ENCODE measurements at regions not wholly inside any gene's neighbourhood (a gene's known extent, or its start where the extent isn't known, plus 50 kb on each side); places are given as distances from the start of the nearest gene placed in this dataset.

DNA sequence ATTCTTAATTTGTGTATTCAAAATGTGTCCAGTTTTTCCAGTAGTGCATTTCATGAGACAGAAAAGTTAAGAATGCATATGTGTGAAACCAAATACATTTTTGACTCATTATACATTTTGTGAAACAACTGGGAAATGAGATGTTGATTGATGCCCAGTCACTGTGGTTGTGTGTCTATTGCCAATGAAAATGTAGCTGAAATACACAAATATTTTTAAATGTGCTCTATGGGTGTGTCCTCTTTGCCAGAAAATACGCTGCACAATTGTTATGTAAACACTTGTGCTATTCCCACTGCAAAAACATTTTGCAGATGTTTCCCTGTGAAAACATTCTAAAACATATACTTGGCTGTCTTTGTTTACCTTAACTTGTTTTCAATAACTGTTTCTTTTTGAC, 395.2 kb downstream of the TFEC start:
- H3K4me1 ChIP-seq (ENCODE audit: control extremely low read depth in 1 of 4, control insufficient read depth in 4 of 4, insufficient read depth in 4 of 4, low read length in 3 of 4), result no peaks in the 10 kb centered on the region
- DNase-seq, result no peak
- H3K27me3 ChIP-seq (replicated peaks in 2 of 5; ENCODE audit: control insufficient read depth in 4 of 5, insufficient read depth in 5 of 5, low read length in 4 of 5), result no peaks in the 10 kb centered on the region
- no CpG with 5 or more reads among the region's 1 CpG for WGBS (ENCODE audit: insufficient coverage)
- H3K9me3 ChIP-seq (ENCODE audit: control extremely low read depth in 1 of 5, control insufficient read depth in 4 of 5, insufficient read depth in 2 of 5, low read depth in 1 of 5, low read length in 4 of 5), result no peaks in the 10 kb centered on the region
- H3K36me3 ChIP-seq (ENCODE audit: control insufficient read depth in 4 of 4, insufficient read depth in 4 of 4, low read length in 3 of 4), result no peaks in the 10 kb centered on the region
- CTCF ChIA-PET, result no interaction called here
- no peak overlapping the region for H3K27ac ChIP-seq (ENCODE audit: insufficient read depth in 1 of 2, low read depth in 1 of 2, low read length in 2 of 2, poor library complexity in 1 of 2, severe bottlenecking in 2 of 2)
- POLR2A ChIA-PET, result no interaction called here
- H3K4me3 ChIP-seq (ENCODE audit: control insufficient read depth in 1 of 7, extremely low read depth in 1 of 7, insufficient read depth in 4 of 7, low read depth in 2 of 7, low read length in 6 of 7), result no peak overlapping the region

DNA sequence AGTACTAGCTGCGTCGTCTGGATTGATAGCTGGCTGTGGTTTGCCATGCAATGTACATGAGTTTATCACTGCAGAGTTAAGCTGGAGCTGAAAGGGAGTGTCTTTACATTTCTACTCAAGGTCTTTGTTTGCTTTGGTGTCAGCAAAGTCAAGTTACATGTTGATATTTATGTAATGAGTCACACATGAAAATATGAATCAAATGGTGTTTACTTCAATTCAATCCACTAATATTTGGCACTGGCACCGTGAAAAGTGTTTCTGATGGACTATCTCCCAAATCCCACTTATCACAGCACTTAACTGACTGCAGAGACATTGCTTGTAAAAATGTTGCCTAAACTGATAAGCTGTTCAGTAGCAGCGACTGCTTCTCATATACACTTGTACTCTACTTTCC, 395.9 kb downstream of the TFEC start:
- POLR2A ChIA-PET, result no interaction called here
- CTCF ChIA-PET, result no interaction called here
- H3K27me3 ChIP-seq (replicated peaks in 2 of 5; ENCODE audit: control insufficient read depth in 4 of 5, insufficient read depth in 5 of 5, low read length in 4 of 5), result peaks cover 0 to 3% (median 0%) of the 10 kb centered on the region in 5 experiments
- H3K4me1 ChIP-seq (ENCODE audit: control extremely low read depth in 1 of 4, control insufficient read depth in 4 of 4, insufficient read depth in 4 of 4, low read length in 3 of 4), result no peaks in the 10 kb centered on the region
- no peaks in the 10 kb centered on the region for H3K36me3 ChIP-seq (ENCODE audit: control insufficient read depth in 4 of 4, insufficient read depth in 4 of 4, low read length in 3 of 4)
- H3K27ac ChIP-seq (ENCODE audit: insufficient read depth in 1 of 2, low read depth in 1 of 2, low read length in 2 of 2, poor library complexity in 1 of 2, severe bottlenecking in 2 of 2), result no peak overlapping the region
- no peak overlapping the region for H3K4me3 ChIP-seq (ENCODE audit: control insufficient read depth in 1 of 7, extremely low read depth in 1 of 7, insufficient read depth in 4 of 7, low read depth in 2 of 7, low read length in 6 of 7)
- WGBS (ENCODE audit: insufficient coverage), result 79% methylated on average over 3 of the region's 4 CpGs
- H3K9me3 ChIP-seq (ENCODE audit: control extremely low read depth in 1 of 5, control insufficient read depth in 4 of 5, insufficient read depth in 2 of 5, low read depth in 1 of 5, low read length in 4 of 5), result no peaks in the 10 kb centered on the region
- DNase-seq, result no peak

DNA sequence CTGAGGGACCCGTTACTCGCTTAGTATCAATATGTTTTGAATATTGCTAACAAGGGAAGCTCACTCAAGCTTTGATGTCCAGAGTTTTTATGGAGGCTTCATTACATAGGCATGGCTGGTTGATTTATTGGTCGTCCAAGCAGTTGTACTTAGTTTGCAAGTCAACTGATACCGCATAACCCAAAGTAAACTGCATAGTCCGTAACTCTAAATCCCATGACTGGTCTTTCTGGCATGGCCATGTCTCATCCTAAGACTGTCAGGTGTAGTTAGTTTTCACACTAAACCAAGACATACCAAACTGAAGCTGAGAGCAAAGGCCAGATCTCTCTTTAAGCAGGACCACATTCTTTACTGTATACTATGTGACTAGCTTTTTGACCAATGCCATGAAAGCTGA, 397.9 kb downstream of the TFEC start:
- POLR2A ChIA-PET, result no interaction called here
- H3K9me3 ChIP-seq (ENCODE audit: control extremely low read depth in 1 of 5, control insufficient read depth in 4 of 5, insufficient read depth in 2 of 5, low read depth in 1 of 5, low read length in 4 of 5), result no peaks in the 10 kb centered on the region
- no peak overlapping the region for H3K4me3 ChIP-seq (ENCODE audit: control insufficient read depth in 1 of 7, extremely low read depth in 1 of 7, insufficient read depth in 4 of 7, low read depth in 2 of 7, low read length in 6 of 7)
- 94% methylated on average over 5 of the region's 5 CpGs for WGBS (ENCODE audit: insufficient coverage)
- no peak for DNase-seq
- peaks cover 0 to 3% (median 0%) of the 10 kb centered on the region in 5 experiments for H3K27me3 ChIP-seq (replicated peaks in 2 of 5; ENCODE audit: control insufficient read depth in 4 of 5, insufficient read depth in 5 of 5, low read length in 4 of 5)
- H3K36me3 ChIP-seq (ENCODE audit: control insufficient read depth in 4 of 4, insufficient read depth in 4 of 4, low read length in 3 of 4), result no peaks in the 10 kb centered on the region
- CTCF ChIA-PET, result no interaction called here
- H3K4me1 ChIP-seq (ENCODE audit: control extremely low read depth in 1 of 4, control insufficient read depth in 4 of 4, insufficient read depth in 4 of 4, low read length in 3 of 4), result no peaks in the 10 kb centered on the region
- no peak overlapping the region for H3K27ac ChIP-seq (ENCODE audit: insufficient read depth in 1 of 2, low read depth in 1 of 2, low read length in 2 of 2, poor library complexity in 1 of 2, severe bottlenecking in 2 of 2)

DNA sequence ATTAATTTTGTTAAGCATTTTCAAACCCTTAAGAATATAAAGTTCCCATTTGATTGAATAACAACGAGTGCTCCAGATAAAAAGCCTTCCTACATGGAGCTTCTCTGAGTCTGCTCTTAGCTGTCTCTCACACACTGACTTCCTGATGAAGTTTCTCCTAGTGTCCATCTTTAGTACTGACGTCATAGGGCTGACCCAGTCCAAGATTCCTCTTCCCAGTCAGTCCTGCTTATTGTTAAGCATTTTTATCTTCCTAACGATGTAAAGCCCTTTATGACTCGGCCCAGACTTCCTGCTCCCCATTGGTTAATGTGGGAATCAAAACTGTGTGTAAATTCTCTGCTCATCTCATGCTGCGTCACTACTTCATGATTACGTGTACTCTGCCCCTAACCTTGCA, 398.8 kb downstream of the TFEC start:
- 93% methylated on average over 4 of the region's 6 CpGs for WGBS (ENCODE audit: insufficient coverage)
- H3K9me3 ChIP-seq (ENCODE audit: control extremely low read depth in 1 of 5, control insufficient read depth in 4 of 5, insufficient read depth in 2 of 5, low read depth in 1 of 5, low read length in 4 of 5), result no peaks in the 10 kb centered on the region
- POLR2A ChIA-PET, result no interaction called here
- no peaks in the 10 kb centered on the region for H3K4me1 ChIP-seq (ENCODE audit: control extremely low read depth in 1 of 4, control insufficient read depth in 4 of 4, insufficient read depth in 4 of 4, low read length in 3 of 4)
- no peak overlapping the region for H3K27ac ChIP-seq (ENCODE audit: insufficient read depth in 1 of 2, low read depth in 1 of 2, low read length in 2 of 2, poor library complexity in 1 of 2, severe bottlenecking in 2 of 2)
- no peaks in the 10 kb centered on the region for H3K36me3 ChIP-seq (ENCODE audit: control insufficient read depth in 4 of 4, insufficient read depth in 4 of 4, low read length in 3 of 4)
- DNase-seq, result no peak
- CTCF ChIA-PET, result no interaction called here
- H3K4me3 ChIP-seq (ENCODE audit: control insufficient read depth in 1 of 7, extremely low read depth in 1 of 7, insufficient read depth in 4 of 7, low read depth in 2 of 7, low read length in 6 of 7), result no peak overlapping the region
- peaks cover 0 to 3% (median 0%) of the 10 kb centered on the region in 5 experiments for H3K27me3 ChIP-seq (replicated peaks in 2 of 5; ENCODE audit: control insufficient read depth in 4 of 5, insufficient read depth in 5 of 5, low read length in 4 of 5)

DNA sequence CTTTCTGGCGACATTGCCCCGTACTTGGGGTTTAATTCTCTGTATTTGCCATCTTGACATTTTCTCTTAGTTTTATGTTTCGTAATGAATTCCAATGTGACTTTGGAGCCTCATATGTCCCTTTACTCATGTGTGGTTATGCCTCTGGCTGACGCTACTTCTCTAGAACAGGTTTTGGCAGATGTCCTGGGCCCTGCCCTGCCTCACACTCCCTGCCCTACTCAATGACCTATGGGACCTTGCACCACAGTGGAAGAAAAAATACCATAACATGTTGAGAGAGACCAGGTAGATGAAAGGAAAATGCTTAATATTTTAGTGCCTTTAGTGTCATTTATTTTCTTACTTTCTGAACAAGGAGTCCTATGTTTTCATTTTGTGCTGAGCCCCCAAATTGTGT, 400.5 kb downstream of the TFEC start:
- H3K9me3 ChIP-seq (ENCODE audit: control extremely low read depth in 1 of 5, control insufficient read depth in 4 of 5, insufficient read depth in 2 of 5, low read depth in 1 of 5, low read length in 4 of 5), result no peaks in the 10 kb centered on the region
- CTCF ChIA-PET, result no interaction called here
- 100% methylated on average over 4 of the region's 4 CpGs for WGBS (ENCODE audit: insufficient coverage)

DNA sequence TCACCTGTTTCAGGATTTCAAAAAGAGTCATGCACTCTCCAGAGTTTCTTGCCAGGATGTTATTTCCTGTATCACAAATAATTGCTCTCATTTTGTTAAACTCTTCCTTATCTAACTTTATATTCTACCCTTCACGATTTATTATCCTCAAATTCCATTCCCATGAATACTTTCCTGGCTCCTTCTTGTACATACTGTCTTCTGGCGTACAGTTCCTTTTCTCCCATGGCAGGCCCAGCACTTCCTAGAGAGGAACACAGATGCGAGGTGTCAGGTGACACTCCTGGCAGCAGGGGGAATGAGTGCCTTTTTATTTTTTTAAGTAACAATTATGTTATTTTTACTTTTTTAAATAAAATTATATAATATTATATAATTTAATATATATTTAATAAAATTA, 411.9 kb downstream of the TFEC start:
- Histone ChIP-seq H3K4me1 (ENCODE audit: control extremely low read depth in 1 of 4, control insufficient read depth in 4 of 4, insufficient read depth in 4 of 4, low read length in 3 of 4) (no peaks in the 10 kb centered on the region), H3K27me3 (replicated peaks in 2 of 5; ENCODE audit: control insufficient read depth in 4 of 5, insufficient read depth in 5 of 5, low read length in 4 of 5) (no peaks in the 10 kb centered on the region), H3K9me3 (ENCODE audit: control extremely low read depth in 1 of 5, control insufficient read depth in 4 of 5, insufficient read depth in 2 of 5, low read depth in 1 of 5, low read length in 4 of 5) (no peaks in the 10 kb centered on the region), H3K4me3 (ENCODE audit: control insufficient read depth in 1 of 7, extremely low read depth in 1 of 7, insufficient read depth in 4 of 7, low read depth in 2 of 7, low read length in 6 of 7) (no peak overlapping the region), H3K36me3 (ENCODE audit: control insufficient read depth in 4 of 4, insufficient read depth in 4 of 4, low read length in 3 of 4) (no peaks in the 10 kb centered on the region), H3K27ac (ENCODE audit: insufficient read depth in 1 of 2, low read depth in 1 of 2, low read length in 2 of 2, poor library complexity in 1 of 2, severe bottlenecking in 2 of 2) (no peak overlapping the region)
- ChIA-PET CTCF (no interaction called here), POLR2A (no interaction called here)
- no peak for DNase-seq
- WGBS (ENCODE audit: insufficient coverage), result 86% methylated on average over 1 of the region's 3 CpGs

More for the DNA sequence above, 400.5 kb downstream of the TFEC start:
- no peaks in the 10 kb centered on the region for H3K4me1 ChIP-seq (ENCODE audit: control extremely low read depth in 1 of 4, control insufficient read depth in 4 of 4, insufficient read depth in 4 of 4, low read length in 3 of 4)
- H3K4me3 ChIP-seq (ENCODE audit: control insufficient read depth in 1 of 7, extremely low read depth in 1 of 7, insufficient read depth in 4 of 7, low read depth in 2 of 7, low read length in 6 of 7), result no peak overlapping the region
- H3K36me3 ChIP-seq (ENCODE audit: control insufficient read depth in 4 of 4, insufficient read depth in 4 of 4, low read length in 3 of 4), result no peaks in the 10 kb centered on the region
- H3K27ac ChIP-seq (ENCODE audit: insufficient read depth in 1 of 2, low read depth in 1 of 2, low read length in 2 of 2, poor library complexity in 1 of 2, severe bottlenecking in 2 of 2), result no peak overlapping the region
- DNase-seq, result no peak
- POLR2A ChIA-PET, result no interaction called here
- peaks cover 0 to 3% (median 0%) of the 10 kb centered on the region in 5 experiments for H3K27me3 ChIP-seq (replicated peaks in 2 of 5; ENCODE audit: control insufficient read depth in 4 of 5, insufficient read depth in 5 of 5, low read length in 4 of 5)

DNA sequence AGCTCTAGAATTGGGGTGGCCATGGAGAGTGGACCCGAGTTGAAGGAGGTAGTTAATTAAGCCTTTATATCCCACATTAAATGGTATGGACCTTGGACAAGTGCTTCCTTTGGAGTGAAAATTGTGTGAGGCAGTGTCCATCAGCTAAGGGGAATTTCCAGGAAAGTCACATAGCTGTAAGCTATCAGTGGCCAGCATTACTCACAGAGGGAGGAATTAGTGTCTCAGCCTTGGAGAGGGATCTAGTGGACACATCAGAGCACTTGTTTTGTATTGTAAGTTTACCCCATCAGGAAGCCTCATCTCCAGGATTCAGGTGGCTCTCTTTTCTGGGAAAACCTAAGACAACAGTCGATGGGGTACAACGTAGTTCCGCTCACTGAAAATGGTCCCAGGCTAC, 416.7 kb downstream of the TFEC start:
- CTCF ChIA-PET, result no interaction called here
- H3K27ac ChIP-seq (ENCODE audit: insufficient read depth in 1 of 2, low read depth in 1 of 2, low read length in 2 of 2, poor library complexity in 1 of 2, severe bottlenecking in 2 of 2), result no peak overlapping the region
- no peak for DNase-seq
- H3K4me3 ChIP-seq (ENCODE audit: control insufficient read depth in 1 of 7, extremely low read depth in 1 of 7, insufficient read depth in 4 of 7, low read depth in 2 of 7, low read length in 6 of 7), result no peak overlapping the region
- no peaks in the 10 kb centered on the region for H3K27me3 ChIP-seq (replicated peaks in 2 of 5; ENCODE audit: control insufficient read depth in 4 of 5, insufficient read depth in 5 of 5, low read length in 4 of 5)
- 97% methylated on average over 3 of the region's 4 CpGs for WGBS (ENCODE audit: insufficient coverage)
- H3K4me1 ChIP-seq (ENCODE audit: control extremely low read depth in 1 of 4, control insufficient read depth in 4 of 4, insufficient read depth in 4 of 4, low read length in 3 of 4), result no peaks in the 10 kb centered on the region
- no peaks in the 10 kb centered on the region for H3K36me3 ChIP-seq (ENCODE audit: control insufficient read depth in 4 of 4, insufficient read depth in 4 of 4, low read length in 3 of 4)
- POLR2A ChIA-PET, result no interaction called here
- no peaks in the 10 kb centered on the region for H3K9me3 ChIP-seq (ENCODE audit: control extremely low read depth in 1 of 5, control insufficient read depth in 4 of 5, insufficient read depth in 2 of 5, low read depth in 1 of 5, low read length in 4 of 5)

DNA sequence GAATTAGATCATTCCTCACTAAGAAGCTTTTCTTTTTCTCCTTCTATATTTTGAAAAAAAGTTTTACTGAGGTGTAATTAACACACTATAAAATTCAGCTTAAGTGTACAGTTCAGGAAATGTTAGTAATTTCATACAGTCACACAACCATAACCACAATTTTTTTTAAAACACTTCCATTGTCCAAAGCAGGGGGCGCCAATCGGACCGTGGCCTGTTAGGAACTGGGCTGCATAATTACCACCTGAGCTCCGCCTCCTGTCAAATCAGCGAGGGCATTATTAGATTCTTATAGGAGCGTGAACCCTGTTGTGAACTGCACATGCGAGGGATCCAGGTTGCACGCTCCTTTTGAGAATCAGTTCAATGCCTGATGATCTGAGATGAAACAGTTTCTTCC, 427.1 kb downstream of the TFEC start:
- WGBS (ENCODE audit: insufficient coverage), result 94% methylated on average over 8 of the region's 8 CpGs
- CTCF ChIA-PET, result no interaction called here

More for the DNA sequence above, 427.1 kb downstream of the TFEC start:
- H3K27me3 ChIP-seq (replicated peaks in 2 of 5; ENCODE audit: control insufficient read depth in 4 of 5, insufficient read depth in 5 of 5, low read length in 4 of 5), result no peaks in the 10 kb centered on the region
- H3K27ac ChIP-seq (ENCODE audit: insufficient read depth in 1 of 2, low read depth in 1 of 2, low read length in 2 of 2, poor library complexity in 1 of 2, severe bottlenecking in 2 of 2), result no peak overlapping the region
- H3K36me3 ChIP-seq (ENCODE audit: control insufficient read depth in 4 of 4, insufficient read depth in 4 of 4, low read length in 3 of 4), result no peaks in the 10 kb centered on the region
- DNase-seq, result no peak
- POLR2A ChIA-PET, result no interaction called here
- no peaks in the 10 kb centered on the region for H3K9me3 ChIP-seq (ENCODE audit: control extremely low read depth in 1 of 5, control insufficient read depth in 4 of 5, insufficient read depth in 2 of 5, low read depth in 1 of 5, low read length in 4 of 5)
- no peaks in the 10 kb centered on the region for H3K4me1 ChIP-seq (ENCODE audit: control extremely low read depth in 1 of 4, control insufficient read depth in 4 of 4, insufficient read depth in 4 of 4, low read length in 3 of 4)
- H3K4me3 ChIP-seq (ENCODE audit: control insufficient read depth in 1 of 7, extremely low read depth in 1 of 7, insufficient read depth in 4 of 7, low read depth in 2 of 7, low read length in 6 of 7), result no peak overlapping the region

All from common myeloid progenitor, CD34-positive (primary cell).